ENCODE measurements at regions not wholly inside any gene's neighbourhood (a gene's known extent, or its start where the extent isn't known, plus 50 kb on each side); places are given as distances from the start of the nearest gene placed in this dataset.

- no peak overlapping the region for H3K9ac ChIP-seq (ENCODE audit: low read depth in 1 of 2, low read length in 2 of 2)
- H3K4me3 ChIP-seq (ENCODE audit: low read depth in 1 of 2, low read length in 2 of 2), result no peak overlapping the region
- no peak overlapping the region for H3K27ac ChIP-seq (ENCODE audit: low read depth, low read length)
- H3K4me1 ChIP-seq (ENCODE audit: control insufficient read depth in 1 of 2, insufficient read depth in 2 of 2, low read length in 2 of 2), result no peaks in the 10 kb centered on the region
- H3K9me3 ChIP-seq (ENCODE audit: control insufficient read depth in 1 of 2, low read length in 2 of 2), result no peaks in the 10 kb centered on the region
- no peaks in the 10 kb centered on the region for H3K27me3 ChIP-seq (ENCODE audit: control insufficient read depth in 1 of 2, insufficient read depth in 2 of 2, low read length in 2 of 2)
- no peaks in the 10 kb centered on the region for H3K36me3 ChIP-seq (ENCODE audit: control insufficient read depth in 1 of 2, insufficient read depth in 2 of 2, low read length in 2 of 2)
Observed at GRCh38 chr7:135831455-135832195, 83.0 kb upstream of the FAM180A start.

GRCh38 chr7:135828604-135829003, 80.0 kb upstream of the FAM180A start:
- no peaks in the 10 kb centered on the region for H3K4me1 ChIP-seq (ENCODE audit: control insufficient read depth in 1 of 2, insufficient read depth in 2 of 2, low read length in 2 of 2)
- no peaks in the 10 kb centered on the region for H3K36me3 ChIP-seq (ENCODE audit: control insufficient read depth in 1 of 2, insufficient read depth in 2 of 2, low read length in 2 of 2)
- no peak overlapping the region for H3K9ac ChIP-seq (ENCODE audit: low read depth in 1 of 2, low read length in 2 of 2)
- no peaks in the 10 kb centered on the region for H3K9me3 ChIP-seq (ENCODE audit: control insufficient read depth in 1 of 2, low read length in 2 of 2)
- no peaks in the 10 kb centered on the region for H3K27me3 ChIP-seq (ENCODE audit: control insufficient read depth in 1 of 2, insufficient read depth in 2 of 2, low read length in 2 of 2)
- H3K4me3 ChIP-seq (ENCODE audit: low read depth in 1 of 2, low read length in 2 of 2), result no peak overlapping the region
- no peak overlapping the region for H3K27ac ChIP-seq (ENCODE audit: low read depth, low read length)

- no peaks in the 10 kb centered on the region for H3K4me1 ChIP-seq (ENCODE audit: control insufficient read depth in 1 of 2, insufficient read depth in 2 of 2, low read length in 2 of 2)
Observed at GRCh38 chr7:135827391-135827790, 78.8 kb upstream of the FAM180A start.

GRCh38 chr7:135825406-135825805, 76.8 kb upstream of the FAM180A start:
- Histone ChIP-seq H3K36me3 (ENCODE audit: control insufficient read depth in 1 of 2, insufficient read depth in 2 of 2, low read length in 2 of 2) (no peaks in the 10 kb centered on the region), H3K9me3 (ENCODE audit: control insufficient read depth in 1 of 2, low read length in 2 of 2) (no peaks in the 10 kb centered on the region), H3K4me1 (ENCODE audit: control insufficient read depth in 1 of 2, insufficient read depth in 2 of 2, low read length in 2 of 2) (no peaks in the 10 kb centered on the region), H3K27me3 (ENCODE audit: control insufficient read depth in 1 of 2, insufficient read depth in 2 of 2, low read length in 2 of 2) (no peaks in the 10 kb centered on the region), H3K4me3 (ENCODE audit: low read depth in 1 of 2, low read length in 2 of 2) (no peak overlapping the region), H3K27ac (ENCODE audit: low read depth, low read length) (no peak overlapping the region), H3K9ac (ENCODE audit: low read depth in 1 of 2, low read length in 2 of 2) (no peak overlapping the region)

More at GRCh38 chr7:135827391-135827790, 78.8 kb upstream of the FAM180A start:
- no peaks in the 10 kb centered on the region for H3K9me3 ChIP-seq (ENCODE audit: control insufficient read depth in 1 of 2, low read length in 2 of 2)
- H3K4me3 ChIP-seq (ENCODE audit: low read depth in 1 of 2, low read length in 2 of 2), result no peak overlapping the region
- H3K27me3 ChIP-seq (ENCODE audit: control insufficient read depth in 1 of 2, insufficient read depth in 2 of 2, low read length in 2 of 2), result no peaks in the 10 kb centered on the region
- H3K9ac ChIP-seq (ENCODE audit: low read depth in 1 of 2, low read length in 2 of 2), result no peak overlapping the region
- no peak overlapping the region for H3K27ac ChIP-seq (ENCODE audit: low read depth, low read length)
- no peaks in the 10 kb centered on the region for H3K36me3 ChIP-seq (ENCODE audit: control insufficient read depth in 1 of 2, insufficient read depth in 2 of 2, low read length in 2 of 2)

GRCh38 chr7:135822376-135822775, 73.8 kb upstream of the FAM180A start:
- no peak overlapping the region for H3K27ac ChIP-seq (ENCODE audit: low read depth, low read length)
- no peaks in the 10 kb centered on the region for H3K9me3 ChIP-seq (ENCODE audit: control insufficient read depth in 1 of 2, low read length in 2 of 2)
- no peak overlapping the region for H3K9ac ChIP-seq (ENCODE audit: low read depth in 1 of 2, low read length in 2 of 2)
- H3K4me3 ChIP-seq (ENCODE audit: low read depth in 1 of 2, low read length in 2 of 2), result no peak overlapping the region
- H3K4me1 ChIP-seq (ENCODE audit: control insufficient read depth in 1 of 2, insufficient read depth in 2 of 2, low read length in 2 of 2), result no peaks in the 10 kb centered on the region
- H3K36me3 ChIP-seq (ENCODE audit: control insufficient read depth in 1 of 2, insufficient read depth in 2 of 2, low read length in 2 of 2), result no peaks in the 10 kb centered on the region
- no peaks in the 10 kb centered on the region for H3K27me3 ChIP-seq (ENCODE audit: control insufficient read depth in 1 of 2, insufficient read depth in 2 of 2, low read length in 2 of 2)

GRCh38 chr7:135817583-135817982, 69.0 kb upstream of the FAM180A start:
- no peak overlapping the region for H3K4me3 ChIP-seq (ENCODE audit: low read depth in 1 of 2, low read length in 2 of 2)
- no peaks in the 10 kb centered on the region for H3K9me3 ChIP-seq (ENCODE audit: control insufficient read depth in 1 of 2, low read length in 2 of 2)
- no peaks in the 10 kb centered on the region for H3K27me3 ChIP-seq (ENCODE audit: control insufficient read depth in 1 of 2, insufficient read depth in 2 of 2, low read length in 2 of 2)
- no peak overlapping the region for H3K27ac ChIP-seq (ENCODE audit: low read depth, low read length)
- H3K36me3 ChIP-seq (ENCODE audit: control insufficient read depth in 1 of 2, insufficient read depth in 2 of 2, low read length in 2 of 2), result no peaks in the 10 kb centered on the region
- H3K4me1 ChIP-seq (ENCODE audit: control insufficient read depth in 1 of 2, insufficient read depth in 2 of 2, low read length in 2 of 2), result no peaks in the 10 kb centered on the region
- no peak overlapping the region for H3K9ac ChIP-seq (ENCODE audit: low read depth in 1 of 2, low read length in 2 of 2)

- Histone ChIP-seq H3K9ac (ENCODE audit: low read depth in 1 of 2, low read length in 2 of 2) (no peak overlapping the region), H3K9me3 (ENCODE audit: control insufficient read depth in 1 of 2, low read length in 2 of 2) (no peaks in the 10 kb centered on the region), H3K4me3 (ENCODE audit: low read depth in 1 of 2, low read length in 2 of 2) (no peak overlapping the region), H3K36me3 (ENCODE audit: control insufficient read depth in 1 of 2, insufficient read depth in 2 of 2, low read length in 2 of 2) (no peaks in the 10 kb centered on the region), H3K4me1 (ENCODE audit: control insufficient read depth in 1 of 2, insufficient read depth in 2 of 2, low read length in 2 of 2) (no peaks in the 10 kb centered on the region), H3K27me3 (ENCODE audit: control insufficient read depth in 1 of 2, insufficient read depth in 2 of 2, low read length in 2 of 2) (no peaks in the 10 kb centered on the region), H3K27ac (ENCODE audit: low read depth, low read length) (no peak overlapping the region)
Observed at GRCh38 chr7:135815033-135815432, 66.4 kb upstream of the FAM180A start.

- H3K36me3 ChIP-seq (ENCODE audit: control insufficient read depth in 1 of 2, insufficient read depth in 2 of 2, low read length in 2 of 2), result no peaks in the 10 kb centered on the region
- no peaks in the 10 kb centered on the region for H3K27me3 ChIP-seq (ENCODE audit: control insufficient read depth in 1 of 2, insufficient read depth in 2 of 2, low read length in 2 of 2)
- no peak overlapping the region for H3K27ac ChIP-seq (ENCODE audit: low read depth, low read length)
- no peak overlapping the region for H3K4me3 ChIP-seq (ENCODE audit: low read depth in 1 of 2, low read length in 2 of 2)
- H3K4me1 ChIP-seq (ENCODE audit: control insufficient read depth in 1 of 2, insufficient read depth in 2 of 2, low read length in 2 of 2), result no peaks in the 10 kb centered on the region
- no peak overlapping the region for H3K9ac ChIP-seq (ENCODE audit: low read depth in 1 of 2, low read length in 2 of 2)
- H3K9me3 ChIP-seq (ENCODE audit: control insufficient read depth in 1 of 2, low read length in 2 of 2), result no peaks in the 10 kb centered on the region
Observed at GRCh38 chr7:135812148-135812547, 63.5 kb upstream of the FAM180A start.

GRCh38 chr7:135811506-135811905, 62.9 kb upstream of the FAM180A start:
- no peaks in the 10 kb centered on the region for H3K36me3 ChIP-seq (ENCODE audit: control insufficient read depth in 1 of 2, insufficient read depth in 2 of 2, low read length in 2 of 2)
- H3K9ac ChIP-seq (ENCODE audit: low read depth in 1 of 2, low read length in 2 of 2), result no peak overlapping the region
- H3K9me3 ChIP-seq (ENCODE audit: control insufficient read depth in 1 of 2, low read length in 2 of 2), result no peaks in the 10 kb centered on the region
- no peaks in the 10 kb centered on the region for H3K27me3 ChIP-seq (ENCODE audit: control insufficient read depth in 1 of 2, insufficient read depth in 2 of 2, low read length in 2 of 2)
- no peak overlapping the region for H3K4me3 ChIP-seq (ENCODE audit: low read depth in 1 of 2, low read length in 2 of 2)
- H3K4me1 ChIP-seq (ENCODE audit: control insufficient read depth in 1 of 2, insufficient read depth in 2 of 2, low read length in 2 of 2), result no peaks in the 10 kb centered on the region
- H3K27ac ChIP-seq (ENCODE audit: low read depth, low read length), result peak overlapping the region; percentile 49

- Histone ChIP-seq H3K36me3 (ENCODE audit: control insufficient read depth in 1 of 2, insufficient read depth in 2 of 2, low read length in 2 of 2) (no peaks in the 10 kb centered on the region), H3K9ac (ENCODE audit: low read depth in 1 of 2, low read length in 2 of 2) (no peak overlapping the region), H3K4me3 (ENCODE audit: low read depth in 1 of 2, low read length in 2 of 2) (no peak overlapping the region), H3K27ac (ENCODE audit: low read depth, low read length) (no peak overlapping the region), H3K27me3 (ENCODE audit: control insufficient read depth in 1 of 2, insufficient read depth in 2 of 2, low read length in 2 of 2) (no peaks in the 10 kb centered on the region), H3K9me3 (ENCODE audit: control insufficient read depth in 1 of 2, low read length in 2 of 2) (no peaks in the 10 kb centered on the region), H3K4me1 (ENCODE audit: control insufficient read depth in 1 of 2, insufficient read depth in 2 of 2, low read length in 2 of 2) (no peaks in the 10 kb centered on the region)
Observed at GRCh38 chr7:135808206-135808605, 59.6 kb upstream of the FAM180A start.

Measured in duodenal mucosa (tissue), 2 donors.